ENCODE measurements at regions not wholly inside any gene's neighbourhood (a gene's known extent, or its start where the extent isn't known, plus 50 kb on each side); places are given as distances from the start of the nearest gene placed in this dataset.

DNA sequence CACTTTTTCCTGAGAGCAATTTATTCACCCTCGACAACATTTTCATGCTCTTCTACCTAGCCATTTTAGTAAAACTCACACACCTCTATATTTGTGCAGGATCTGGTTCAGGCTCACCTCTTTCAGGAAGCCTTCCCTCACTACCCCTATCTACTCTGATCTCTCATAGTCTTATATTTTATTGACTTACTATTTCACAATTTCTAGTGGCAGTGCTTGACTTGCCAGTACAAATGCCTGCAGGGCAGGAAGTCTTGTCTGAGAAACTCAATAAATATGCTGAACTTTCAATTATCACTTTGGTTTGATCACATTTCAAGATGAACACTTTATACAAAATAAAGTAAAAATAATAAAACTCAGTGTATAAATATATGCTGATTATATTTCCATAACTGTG, 226.8 kb downstream of the CETN3 start:
- Histone ChIP-seq H3K14ac (replicated peaks; ENCODE audit: low read depth, low read length) (no peak overlapping the region), H2BK5ac (ENCODE audit: low read depth, low read length, poor library complexity, severe bottlenecking) (no peak overlapping the region), H3K4ac (ENCODE audit: low read depth, low read length) (no peak overlapping the region), H3K27me3 (ENCODE audit: control insufficient read depth, insufficient read depth, low read length) (no peaks in the 10 kb centered on the region), H2AK5ac (ENCODE audit: low read depth, low read length) (no peak overlapping the region), H2BK120ac (ENCODE audit: low read depth, low read length) (no peak overlapping the region), H2AK9ac (replicated peaks; ENCODE audit: low read depth, low read length, poor library complexity) (no peak overlapping the region), H3K9me1 (ENCODE audit: insufficient read depth, low read length) (no peaks in the 10 kb centered on the region), H3K4me3 (ENCODE audit: insufficient read depth, low read depth, low read length) (no peak overlapping the region), H3K9ac (ENCODE audit: low read depth, low read length) (no peak overlapping the region), H2BK15ac (ENCODE audit: low read depth, low read length) (no peak overlapping the region), H4K20me1 (ENCODE audit: insufficient read depth, low read length) (no peaks in the 10 kb centered on the region), H2AFZ (replicated peaks; ENCODE audit: low read length, poor library complexity) (no peak overlapping the region), H3K18ac (ENCODE audit: low read depth, low read length) (no peak overlapping the region), H3K36me3 (ENCODE audit: control insufficient read depth, insufficient read depth, low read length) (no peaks in the 10 kb centered on the region), H3K4me1 (ENCODE audit: control insufficient read depth, insufficient read depth, low read length) (no peaks in the 10 kb centered on the region), H3K23ac (ENCODE audit: low read depth, low read length) (no peak overlapping the region), H3K27ac (ENCODE audit: insufficient read depth, low read length) (no peak overlapping the region), H3K56ac (ENCODE audit: extremely low read depth, insufficient read depth, low read length) (no peak overlapping the region), H3K9me3 (ENCODE audit: control insufficient read depth, insufficient read depth, low read length) (peaks cover 4% of the 10 kb centered on the region; the same call in 1 of the 2 replicates), H4K5ac (ENCODE audit: low read depth, low read length) (no peak overlapping the region), H3K4me2 (ENCODE audit: low read depth, low read length) (no peak overlapping the region), H4K91ac (ENCODE audit: insufficient read depth, low read depth, low read length) (no peak overlapping the region), H3K79me1 (ENCODE audit: low read depth in 1 of 2, low read length in 2 of 2) (no peaks in the 10 kb centered on the region), H4K8ac (ENCODE audit: low read depth in 2 of 2, low read length in 2 of 2) (no peak overlapping the region), H2BK20ac (ENCODE audit: low read depth, low read length) (no peak overlapping the region)
- in situ Hi-C loops (cut with MboI; ENCODE audit: low sequenced_read_pairs) = no loop called here
- intact Hi-C loops (cut with micrococcal nuclease) = no loop called here
- no CpG with 5 or more reads among the region's 1 CpG for WGBS, 2 experiments (ENCODE audit: extremely low coverage in 2 of 2, insufficient read length in 1 of 2)
- ATAC-seq (ENCODE audit: low read depth) = no peak
- BruUV-seq (replicated peaks) = no TSS peak
- ChIA-PET CTCF (no interaction called here), POLR2A (ENCODE audit: unreplicated experiment) (no interaction called here)
- TF ChIP-seq POLR2A (IDR thresholded peaks at IDR 0.05; ENCODE audit: low read depth, low read length) = no peak
- TF ChIP-seq MXI1 (IDR thresholded peaks at IDR 0.05; ENCODE audit: borderline replicate concordance, low read depth, low read length) = no peak
- no peak for TF ChIP-seq RFX5 (IDR thresholded peaks at IDR 0.05; ENCODE audit: low read depth, low read length)
- TF ChIP-seq NFE2L2 (IDR thresholded peaks at IDR 0.05; ENCODE audit: low read depth, low read length) = no peak
- TF ChIP-seq, protein P1, sequence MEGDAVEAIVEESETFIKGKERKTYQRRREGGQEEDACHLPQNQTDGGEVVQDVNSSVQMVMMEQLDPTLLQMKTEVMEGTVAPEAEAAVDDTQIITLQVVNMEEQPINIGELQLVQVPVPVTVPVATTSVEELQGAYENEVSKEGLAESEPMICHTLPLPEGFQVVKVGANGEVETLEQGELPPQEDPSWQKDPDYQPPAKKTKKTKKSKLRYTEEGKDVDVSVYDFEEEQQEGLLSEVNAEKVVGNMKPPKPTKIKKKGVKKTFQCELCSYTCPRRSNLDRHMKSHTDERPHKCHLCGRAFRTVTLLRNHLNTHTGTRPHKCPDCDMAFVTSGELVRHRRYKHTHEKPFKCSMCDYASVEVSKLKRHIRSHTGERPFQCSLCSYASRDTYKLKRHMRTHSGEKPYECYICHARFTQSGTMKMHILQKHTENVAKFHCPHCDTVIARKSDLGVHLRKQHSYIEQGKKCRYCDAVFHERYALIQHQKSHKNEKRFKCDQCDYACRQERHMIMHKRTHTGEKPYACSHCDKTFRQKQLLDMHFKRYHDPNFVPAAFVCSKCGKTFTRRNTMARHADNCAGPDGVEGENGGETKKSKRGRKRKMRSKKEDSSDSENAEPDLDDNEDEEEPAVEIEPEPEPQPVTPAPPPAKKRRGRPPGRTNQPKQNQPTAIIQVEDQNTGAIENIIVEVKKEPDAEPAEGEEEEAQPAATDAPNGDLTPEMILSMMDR (conservative IDR thresholded peaks at IDR 0.05; ENCODE audit: low read depth, low read length) = no peak
- TF ChIP-seq, protein P2, sequence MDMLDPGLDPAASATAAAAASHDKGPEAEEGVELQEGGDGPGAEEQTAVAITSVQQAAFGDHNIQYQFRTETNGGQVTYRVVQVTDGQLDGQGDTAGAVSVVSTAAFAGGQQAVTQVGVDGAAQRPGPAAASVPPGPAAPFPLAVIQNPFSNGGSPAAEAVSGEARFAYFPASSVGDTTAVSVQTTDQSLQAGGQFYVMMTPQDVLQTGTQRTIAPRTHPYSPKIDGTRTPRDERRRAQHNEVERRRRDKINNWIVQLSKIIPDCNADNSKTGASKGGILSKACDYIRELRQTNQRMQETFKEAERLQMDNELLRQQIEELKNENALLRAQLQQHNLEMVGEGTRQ (IDR thresholded peaks at IDR 0.05; ENCODE audit: low read depth, low read length) = no peak
- DNase-seq = no peak
- dilution Hi-C loops (cut with HindIII; ENCODE audit: low sequenced_read_pairs, unreplicated experiment) = no loop called here
